ENCODE measurements at regions not wholly inside any gene's neighbourhood (a gene's known extent, or its start where the extent isn't known, plus 50 kb on each side); places are given as distances from the start of the nearest gene placed in this dataset.
"Not testable (repeated sequence)": the region's sequence is repeated elsewhere in the genome, so short reads cannot be mapped to it uniquely, and the experiment has no call there.

DNA sequence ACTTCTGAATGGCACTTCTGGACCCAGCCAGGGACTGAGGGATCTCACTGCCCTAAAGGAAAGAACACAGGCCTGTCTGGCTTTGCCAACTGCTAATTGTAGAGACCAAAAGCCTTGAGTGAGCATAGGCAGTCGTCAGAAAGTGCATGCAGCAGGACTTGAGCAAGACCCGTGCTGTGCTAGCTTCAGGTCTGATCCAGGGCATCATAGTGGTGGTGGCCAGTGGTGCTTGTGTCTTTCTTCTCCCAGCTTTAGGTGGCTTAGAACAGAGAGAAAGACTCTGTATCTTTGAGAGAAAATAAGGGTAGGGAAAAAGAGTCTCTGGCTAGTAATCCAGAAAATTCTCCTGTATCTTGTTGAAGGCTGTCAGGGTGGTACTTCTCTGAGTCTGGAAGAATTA is 1385.6 kb upstream of the DEFB115 start:
- H3K4me3 ChIP-seq; H3K36me3 ChIP-seq; H3K27me3 ChIP-seq (ENCODE audit: low read depth); H3K27ac ChIP-seq (replicated peaks); intact Hi-C loops (cut with micrococcal nuclease); H3K4me1 ChIP-seq; DNase-seq: not testable (repeated sequence)
- H3K9me3 ChIP-seq (replicated peaks) = peaks cover 29% of the 10 kb centered on the region

DNA sequence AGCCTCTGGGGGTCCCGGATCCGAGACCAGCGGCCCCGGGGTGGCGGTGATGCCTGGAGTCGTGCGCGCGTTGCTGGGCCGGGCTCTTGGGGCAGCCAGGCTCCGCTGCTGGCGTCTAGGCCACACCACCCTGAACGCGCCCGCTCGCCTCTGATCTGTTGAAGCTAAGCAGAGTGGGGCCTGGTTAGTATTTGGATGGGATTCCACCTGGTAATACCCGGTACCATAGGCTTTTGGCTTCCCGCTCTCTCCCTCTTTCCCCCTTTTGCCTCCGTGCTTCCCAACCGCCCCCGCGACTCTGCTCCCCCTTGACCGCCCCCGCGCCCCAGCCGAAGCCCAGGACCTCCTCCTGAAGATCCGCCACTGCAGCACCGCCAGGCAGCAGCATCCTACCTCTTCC is 1383.5 kb upstream of the DEFB115 start:
- no peaks in the 10 kb centered on the region for H3K36me3 ChIP-seq
- TF ChIP-seq, protein P1, sequence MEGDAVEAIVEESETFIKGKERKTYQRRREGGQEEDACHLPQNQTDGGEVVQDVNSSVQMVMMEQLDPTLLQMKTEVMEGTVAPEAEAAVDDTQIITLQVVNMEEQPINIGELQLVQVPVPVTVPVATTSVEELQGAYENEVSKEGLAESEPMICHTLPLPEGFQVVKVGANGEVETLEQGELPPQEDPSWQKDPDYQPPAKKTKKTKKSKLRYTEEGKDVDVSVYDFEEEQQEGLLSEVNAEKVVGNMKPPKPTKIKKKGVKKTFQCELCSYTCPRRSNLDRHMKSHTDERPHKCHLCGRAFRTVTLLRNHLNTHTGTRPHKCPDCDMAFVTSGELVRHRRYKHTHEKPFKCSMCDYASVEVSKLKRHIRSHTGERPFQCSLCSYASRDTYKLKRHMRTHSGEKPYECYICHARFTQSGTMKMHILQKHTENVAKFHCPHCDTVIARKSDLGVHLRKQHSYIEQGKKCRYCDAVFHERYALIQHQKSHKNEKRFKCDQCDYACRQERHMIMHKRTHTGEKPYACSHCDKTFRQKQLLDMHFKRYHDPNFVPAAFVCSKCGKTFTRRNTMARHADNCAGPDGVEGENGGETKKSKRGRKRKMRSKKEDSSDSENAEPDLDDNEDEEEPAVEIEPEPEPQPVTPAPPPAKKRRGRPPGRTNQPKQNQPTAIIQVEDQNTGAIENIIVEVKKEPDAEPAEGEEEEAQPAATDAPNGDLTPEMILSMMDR (IDR thresholded peaks at IDR 0.05; ENCODE audit: borderline replicate concordance) = no peak
- peak; percentile 45 for DNase-seq
- H3K4me3 ChIP-seq = no peak overlapping the region
- H3K4me1 ChIP-seq = no peaks in the 10 kb centered on the region
- H3K27ac ChIP-seq (replicated peaks) = no peak overlapping the region
- H3K9me3 ChIP-seq (replicated peaks) = peaks cover 49% of the 10 kb centered on the region
- intact Hi-C loops (cut with micrococcal nuclease) = no loop called here
- no peaks in the 10 kb centered on the region for H3K27me3 ChIP-seq (ENCODE audit: low read depth)

DNA sequence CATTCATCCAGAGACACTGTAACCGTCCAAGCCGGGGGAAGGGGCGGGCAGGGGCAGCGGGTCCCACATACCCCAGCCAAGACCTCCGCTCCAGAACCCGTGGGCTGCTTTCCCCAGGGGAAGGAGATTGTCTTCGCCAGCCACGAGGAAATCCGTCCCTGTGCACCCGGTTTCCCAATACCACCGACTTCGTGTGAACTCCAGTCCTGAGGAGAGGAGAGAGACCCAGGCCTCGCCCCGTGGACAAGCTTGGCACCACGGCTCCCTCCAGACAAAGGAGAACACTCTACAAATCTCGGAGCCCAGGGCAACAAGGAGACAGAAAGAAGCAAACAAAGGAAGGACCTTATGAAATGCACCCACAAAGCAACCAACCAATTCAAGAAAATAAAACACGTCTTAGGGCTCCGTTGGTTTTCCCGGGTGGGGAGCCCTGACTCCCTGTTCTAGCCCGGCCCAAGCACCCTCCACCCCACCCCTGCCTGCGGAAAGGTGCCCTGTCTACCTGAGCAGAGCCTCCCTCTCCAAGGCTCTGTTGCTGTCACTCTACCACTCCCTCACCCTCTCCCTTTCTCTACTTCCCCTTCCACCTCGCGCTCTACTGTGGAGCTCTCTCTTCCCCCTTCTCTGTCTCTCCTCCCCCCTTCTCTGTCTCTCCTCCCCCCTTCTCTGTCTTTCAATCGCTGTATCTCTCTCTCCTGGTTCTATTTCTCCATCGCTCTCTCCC is 1382.8 kb upstream of the DEFB115 start:
- no peak overlapping the region for H3K4me3 ChIP-seq
- peaks cover 56% of the 10 kb centered on the region for H3K9me3 ChIP-seq (replicated peaks)
- TF ChIP-seq, protein P1 (IDR thresholded peaks at IDR 0.05; ENCODE audit: borderline replicate concordance) = no peak
- no peak overlapping the region for H3K27ac ChIP-seq (replicated peaks)
- H3K4me1 ChIP-seq = no peaks in the 10 kb centered on the region
- H3K27me3 ChIP-seq (ENCODE audit: low read depth) = no peaks in the 10 kb centered on the region
- H3K36me3 ChIP-seq = no peaks in the 10 kb centered on the region
- intact Hi-C loops (cut with micrococcal nuclease) = no loop called here
- no peak for DNase-seq

DNA sequence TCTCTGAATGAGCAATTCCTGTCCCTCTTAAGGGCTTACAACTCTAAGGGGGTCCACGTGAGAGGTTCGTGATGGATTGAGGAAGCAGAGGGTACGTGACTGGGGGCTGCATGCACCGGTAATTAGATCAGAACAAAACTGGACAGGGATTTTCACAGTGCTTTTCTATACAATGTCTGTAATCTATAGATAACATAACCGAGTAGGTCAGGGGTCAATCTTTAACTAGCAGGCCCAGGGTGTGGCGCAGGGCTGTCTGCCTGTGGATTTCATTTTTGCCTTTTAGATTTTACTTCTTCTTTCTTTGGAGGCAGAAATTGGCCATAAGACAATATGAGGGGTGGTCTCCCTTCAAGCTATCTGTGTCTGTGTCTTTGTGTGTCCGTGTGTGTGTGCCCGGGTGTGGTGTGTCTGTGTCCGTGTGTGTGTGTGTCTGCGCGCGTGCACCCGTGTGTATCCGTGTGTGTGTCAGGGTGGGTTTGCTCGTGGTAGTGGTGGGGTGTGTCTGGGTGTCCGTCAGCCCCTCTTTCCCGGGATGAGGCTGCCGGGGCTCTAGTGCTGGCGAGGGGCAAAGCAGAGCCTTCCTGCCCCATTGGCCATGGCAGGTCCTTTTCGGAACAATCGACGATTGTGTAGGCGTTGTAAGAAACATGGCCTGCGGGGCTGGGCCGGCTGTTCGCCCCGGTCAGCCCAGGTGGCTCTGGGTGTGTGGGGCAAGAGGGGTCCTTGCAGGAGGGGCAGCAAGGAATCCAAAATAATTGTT is 1382.0 kb upstream of the DEFB115 start:
- H3K27ac ChIP-seq (replicated peaks); H3K36me3 ChIP-seq; DNase-seq; intact Hi-C loops (cut with micrococcal nuclease); H3K27me3 ChIP-seq (ENCODE audit: low read depth); H3K4me1 ChIP-seq; H3K4me3 ChIP-seq: not testable (repeated sequence)
- H3K9me3 ChIP-seq (replicated peaks) = peaks cover 61% of the 10 kb centered on the region

DNA sequence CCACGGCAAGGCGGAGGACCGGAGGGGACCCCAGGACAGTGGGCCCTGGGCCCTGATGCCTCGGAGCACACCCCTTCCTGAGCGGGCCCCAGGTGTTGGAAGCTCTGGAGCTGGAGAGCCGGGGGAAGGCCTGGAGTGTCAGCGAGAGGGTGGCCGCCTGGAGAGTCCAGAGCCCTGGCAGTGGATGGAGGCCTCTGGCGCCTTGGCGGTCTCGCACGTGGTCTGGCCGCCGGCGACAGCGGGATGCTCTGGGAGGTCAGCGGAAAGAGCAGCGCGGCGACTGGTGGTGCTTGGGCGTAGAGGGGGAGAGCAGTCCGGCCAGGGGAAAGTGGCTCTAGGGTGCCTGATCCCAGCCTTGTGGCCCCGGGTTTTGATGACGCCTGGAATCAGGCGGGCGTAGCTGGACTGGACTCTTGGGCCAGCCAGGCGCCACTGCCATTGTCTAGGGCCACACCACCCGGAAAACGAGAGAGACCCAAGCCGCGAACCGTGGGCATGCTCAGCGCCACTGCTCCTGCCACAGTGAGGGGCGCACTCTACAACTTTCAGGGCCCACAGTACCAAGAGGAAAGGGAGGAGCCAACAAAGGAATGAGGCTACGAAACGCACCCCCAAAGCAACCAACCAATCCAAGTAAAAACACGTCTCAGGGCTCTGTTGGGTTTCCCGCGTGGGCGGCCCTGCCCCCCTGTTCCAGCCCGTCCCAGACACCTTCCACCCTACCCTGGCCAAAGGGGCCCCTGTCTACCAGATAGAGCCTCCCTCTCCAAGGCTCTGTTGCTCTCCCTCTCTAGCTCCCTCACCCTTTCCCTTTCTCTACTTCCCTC is 1381.2 kb upstream of the DEFB115 start:
- H3K27me3 ChIP-seq (ENCODE audit: low read depth); H3K27ac ChIP-seq (replicated peaks); H3K4me3 ChIP-seq; H3K4me1 ChIP-seq; H3K36me3 ChIP-seq; DNase-seq; intact Hi-C loops (cut with micrococcal nuclease): not testable (repeated sequence)
- H3K9me3 ChIP-seq (replicated peaks) = peaks cover 60% of the 10 kb centered on the region

DNA sequence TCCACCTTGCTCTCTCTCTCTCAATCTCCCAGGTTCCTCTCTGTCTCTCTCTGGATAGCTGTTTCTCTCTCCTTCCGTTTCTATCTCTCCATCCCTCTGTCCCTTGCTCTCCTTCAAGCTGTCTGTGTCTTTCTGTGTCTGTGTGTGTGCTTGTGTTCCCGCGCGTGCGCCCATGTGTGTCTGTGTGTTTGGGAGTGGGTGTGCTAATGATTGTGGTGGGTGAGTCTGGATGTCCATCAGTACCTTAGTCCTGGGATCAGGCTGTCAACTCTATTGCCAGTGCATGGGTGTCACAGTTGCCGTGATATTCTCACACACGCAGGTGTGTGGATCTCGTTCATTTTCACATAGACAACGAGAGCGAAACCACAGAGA is 1380.6 kb upstream of the DEFB115 start:
- Histone ChIP-seq H3K27ac (replicated peaks) (no peak overlapping the region), H3K27me3 (ENCODE audit: low read depth) (no peaks in the 10 kb centered on the region), H3K4me3 (no peak overlapping the region), H3K9me3 (replicated peaks) (peaks cover 60% of the 10 kb centered on the region), H3K4me1 (no peaks in the 10 kb centered on the region), H3K36me3 (no peaks in the 10 kb centered on the region)
- TF ChIP-seq, protein P1 (IDR thresholded peaks at IDR 0.05; ENCODE audit: borderline replicate concordance) = no peak
- no peak for DNase-seq
- intact Hi-C loops (cut with micrococcal nuclease) = no loop called here

DNA sequence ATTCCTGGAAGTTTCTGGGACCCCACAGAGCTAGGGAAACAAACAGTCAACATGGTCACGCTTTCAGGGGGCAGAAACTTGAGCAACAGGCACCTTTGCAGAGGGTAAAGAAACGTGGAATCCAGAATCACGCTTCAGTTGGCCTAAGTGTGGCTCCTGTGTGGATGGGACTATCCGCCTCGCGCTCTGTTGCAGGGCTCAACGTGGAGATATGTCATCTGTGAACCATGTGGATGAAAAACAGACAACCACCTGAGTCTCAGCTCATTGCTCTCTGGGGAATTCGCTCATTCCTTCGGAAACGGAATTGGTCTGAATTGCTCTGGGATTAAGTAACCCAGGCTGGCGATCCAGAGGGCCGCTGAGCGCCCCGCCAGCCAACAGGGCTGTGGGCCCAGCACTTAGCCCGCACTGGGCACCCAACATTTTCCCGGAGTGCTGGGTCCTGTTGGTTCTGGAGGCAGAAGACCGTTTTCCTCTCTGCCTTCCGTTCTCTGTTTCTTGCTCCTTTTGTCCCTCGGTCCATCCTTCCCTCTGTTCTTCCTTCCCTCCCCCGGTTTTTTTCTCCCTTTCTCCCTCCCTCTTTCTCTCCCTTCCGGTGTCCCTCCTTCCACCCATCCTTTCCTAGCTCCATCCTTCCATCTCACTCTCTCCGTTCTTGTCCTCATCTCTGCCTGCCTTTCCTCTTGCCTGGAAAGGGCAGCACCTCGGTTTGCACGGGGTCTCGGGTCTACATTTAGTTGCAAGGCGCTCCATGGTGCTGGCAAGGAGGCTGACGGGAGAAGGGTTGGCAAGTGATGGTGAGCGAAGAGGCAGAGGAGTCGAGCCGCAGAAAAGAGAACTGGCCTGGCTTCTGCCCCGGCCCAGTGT is 1379.8 kb upstream of the DEFB115 start:
- H3K27me3 ChIP-seq (ENCODE audit: low read depth); DNase-seq; H3K36me3 ChIP-seq; intact Hi-C loops (cut with micrococcal nuclease); H3K4me1 ChIP-seq; H3K27ac ChIP-seq (replicated peaks); H3K4me3 ChIP-seq: not testable (repeated sequence)
- H3K9me3 ChIP-seq (replicated peaks) = peaks cover 56% of the 10 kb centered on the region

Measured in left ventricle myocardium inferior (tissue), 1 donor.